Ishikawa (cell line): ENCODE measurements at regions not wholly inside any gene's neighbourhood (a gene's known extent, or its start where the extent isn't known, plus 50 kb on each side); places are given as distances from the start of the nearest gene placed in this dataset.

Source experiments
- CEBPB ChIP-seq: IDR thresholded peaks from 2 replicates; pipeline ENCODE4 v1.6.1; 2012
- CREB1 ChIP-seq: IDR thresholded peaks from 2 replicates; pipeline ENCODE4 v1.6.1; 2012; ENCODE audit warnings: low read depth
- EGR1 ChIP-seq: IDR thresholded peaks from 2 replicates; pipeline ENCODE4 v1.6.1; 2012
- EP300 ChIP-seq: IDR thresholded peaks from 2 replicates; pipeline ENCODE4 v1.6.1; 2012; ENCODE audit warnings: borderline replicate concordance
- FOXM1 ChIP-seq: IDR thresholded peaks from 2 replicates; pipeline ENCODE4 v1.6.1; 2012; ENCODE audit warnings: low read depth, borderline replicate concordance
- MAX ChIP-seq: IDR thresholded peaks from 2 replicates; pipeline ENCODE4 v1.6.1; 2012
- NFIC ChIP-seq: IDR thresholded peaks from 2 replicates; pipeline ENCODE4 v1.6.1; 2012
- RAD21 ChIP-seq: IDR thresholded peaks from 2 replicates; pipeline ENCODE4 v1.6.1; 2012; ENCODE audit warnings: low read depth
- REST ChIP-seq: IDR thresholded peaks from 2 replicates; pipeline ENCODE4 v1.6.1; 2012; ENCODE audit warnings: low read depth, mild to moderate bottlenecking
- TAF1 ChIP-seq: IDR thresholded peaks from 2 replicates; pipeline ENCODE4 v1.6.1; 2012; ENCODE audit warnings: low read depth, mild to moderate bottlenecking
- TCF12 ChIP-seq: IDR thresholded peaks from 2 replicates; pipeline ENCODE4 v1.6.1; 2012; ENCODE audit warnings: low read depth
- TEAD4 ChIP-seq: IDR thresholded peaks from 2 replicates; pipeline ENCODE4 v1.6.1; 2012
- USF1 ChIP-seq: IDR thresholded peaks from 2 replicates; pipeline ENCODE4 v1.6.1; 2012
- YY1 ChIP-seq: IDR thresholded peaks from 2 replicates; pipeline ENCODE4 v1.6.1; 2012; ENCODE audit warnings: low read depth
- ZBTB7A ChIP-seq: IDR thresholded peaks from 2 replicates; pipeline ENCODE4 v1.6.1; 2012; ENCODE audit warnings: low read depth

- TF ChIP-seq ZBTB7A (no peak), EP300 (no peak), NFIC (no peak), RAD21 (no peak), USF1 (no peak), TEAD4 (no peak), TAF1 (no peak), REST (no peak), FOXM1 (no peak), EGR1 (no peak)
Measured at GRCh38 chr1:233473549-233474204, 140.2 kb upstream of the KCNK1 start.

GRCh38 chr1:233477359-233477758 is 136.5 kb upstream of the KCNK1 start:
- TF ChIP-seq EP300 = no peak

GRCh38 chr1:233478611-233479010 is 135.3 kb upstream of the KCNK1 start:
- TF ChIP-seq RAD21 = no peak
- TF ChIP-seq FOXM1 = no peak
- TF ChIP-seq REST = no peak
- no peak for TF ChIP-seq CREB1
- TF ChIP-seq CEBPB = no peak
- no peak for TF ChIP-seq USF1
- no peak for TF ChIP-seq EP300
- no peak for TF ChIP-seq MAX
- no peak for TF ChIP-seq EGR1
- no peak for TF ChIP-seq NFIC
- TF ChIP-seq YY1 = no peak
- no peak for TF ChIP-seq TAF1
- TF ChIP-seq TCF12 = no peak
- no peak for TF ChIP-seq ZBTB7A
- no peak for TF ChIP-seq TEAD4

- TF ChIP-seq ZBTB7A (no peak), YY1 (no peak), TAF1 (no peak), TCF12 (no peak), CREB1 (no peak), MAX (no peak), FOXM1 (no peak)
Measured at GRCh38 chr1:233479110-233479890, 134.6 kb upstream of the KCNK1 start.

- no peak for TF ChIP-seq TEAD4
- TF ChIP-seq CEBPB = no peak
- TF ChIP-seq REST = no peak
- TF ChIP-seq FOXM1 = no peak
- no peak for TF ChIP-seq ZBTB7A
- no peak for TF ChIP-seq EGR1
- no peak for TF ChIP-seq RAD21
- no peak for TF ChIP-seq MAX
- no peak for TF ChIP-seq YY1
- no peak for TF ChIP-seq USF1
- TF ChIP-seq NFIC = no peak
- TF ChIP-seq TCF12 = no peak
- no peak for TF ChIP-seq CREB1
- TF ChIP-seq TAF1 = no peak
- TF ChIP-seq EP300 = no peak
Measured at GRCh38 chr1:233480198-233480597, 133.7 kb upstream of the KCNK1 start.
